Esophagus muscularis mucosa (tissue), 4 donors: ENCODE measurements at regions not wholly inside any gene's neighbourhood (a gene's known extent, or its start where the extent isn't known, plus 50 kb on each side); places are given as distances from the start of the nearest gene placed in this dataset.

Experiments used
- DNase-seq: peaks from one replicate; pipeline ENCODE4 v3.0.0-alpha.2; 2017; ENCODE audit errors: extremely low spot score
- H3K27ac ChIP-seq, 4 donors: fragments of 200-600 bp; sonication (generic); replicated peaks in 1 of 4; 1 replicate in 3 of 4; 2 replicates in 1 of 4; pipeline ENCODE4 v1.5.1; 2016 to 2019; ENCODE audit warnings: mild to moderate bottlenecking in 1 of 4
- H3K27me3 ChIP-seq, 4 donors: fragments of 200-600 bp; sonication (generic); one replicate each; pipeline versions ENCODE4 v1.5.1 to v1.6.0; 2016 to 2019
- H3K36me3 ChIP-seq, 4 donors: fragments of 200-600 bp; sonication (generic); one replicate each; pipeline ENCODE4 v1.5.1; 2016 to 2019
- H3K4me1 ChIP-seq, 4 donors: fragments of 200-600 bp; sonication (generic); one replicate each; pipeline ENCODE4 v1.5.1; 2016 to 2019
- H3K4me3 ChIP-seq, 4 donors: fragments of 200-600 bp; sonication (generic); 1 replicate in 2 of 4; 2 replicates in 2 of 4; pipeline ENCODE4 v1.5.1; 2016 to 2019; ENCODE audit warnings: mild to moderate bottlenecking in 4 of 4, moderate library complexity in 1 of 4
- H3K9me3 ChIP-seq, 4 donors: fragments of 200-600 bp; sonication (generic); 1 replicate in 3 of 4; 2 replicates in 1 of 4; pipeline ENCODE4 v1.5.1; 2016 to 2019
- CTCF ChIP-seq, 3 experiments: fragments of 200-600 bp in 2 of 3; fragments of 450-650 bp in 1 of 3; sonication (generic) in 2 of 3; IDR thresholded peaks; one replicate each; pipeline ENCODE4 v1.5.1; 2017 to 2019; ENCODE audit warnings: antibody characterized with exemption in 3 of 3, mild to moderate bottlenecking in 2 of 3, moderate library complexity in 1 of 3
- EP300 ChIP-seq: sonication (generic); formaldehyde crosslinking; IDR thresholded peaks from one replicate; pipeline ENCODE4 v1.6.1; 2017; ENCODE audit warnings: antibody characterized with exemption
- POLR2A ChIP-seq: fragments of 450-650 bp; IDR thresholded peaks from one replicate; pipeline ENCODE4 v1.6.1; 2017; ENCODE audit warnings: antibody characterized with exemption, moderate library complexity, mild to moderate bottlenecking, low read depth
- POLR2AphosphoS5 ChIP-seq, 2 donors: sonication (generic); formaldehyde crosslinking; IDR thresholded peaks; one replicate each; pipeline ENCODE4 v1.6.1; 2017; ENCODE audit warnings: antibody characterized with exemption in 2 of 2
- WGBS: methylation state at CpG from one replicate; pipeline ENCODE4 v1.1.5; 2018; 5-methylcytosine and 5-hydroxymethylcytosine counted together
- intact Hi-C: fragments of 100-400 bp; cut with DNase I; formaldehyde crosslinking; loops from one replicate; pipeline ENCODE4 v1.15.1; 2023

GRCh38 chr22:48889209-48889830, 938.4 kb downstream of the BRD1 start:
- intact Hi-C loops: no loop called here
- no peaks in the 10 kb centered on the region for H3K4me1 ChIP-seq
- peaks cover 0 to 12% (median 4%) of the 10 kb centered on the region in 4 donors for H3K9me3 ChIP-seq
- WGBS: 81% methylated on average over 14 of the region's 14 CpGs
- TF ChIP-seq CTCF (IDR thresholded peaks at IDR 0.05): no peak
- TF ChIP-seq POLR2AphosphoS5 (IDR thresholded peaks at IDR 0.05): no peak
- no peak for TF ChIP-seq EP300
- TF ChIP-seq POLR2A: no peak
- H3K27me3 ChIP-seq: peaks cover 0 to 68% (median 0%) of the 10 kb centered on the region in 4 donors
- H3K36me3 ChIP-seq: no peaks in the 10 kb centered on the region
- DNase-seq: no peak
- H3K27ac ChIP-seq: no peak overlapping the region
- no peak overlapping the region for H3K4me3 ChIP-seq

GRCh38 chr22:48888466-48889208, 939.0 kb downstream of the BRD1 start:
- Histone ChIP-seq H3K36me3 (no peaks in the 10 kb centered on the region), H3K4me3 (no peak overlapping the region), H3K27ac (no peak overlapping the region), H3K9me3 (peaks cover 0 to 12% (median 4%) of the 10 kb centered on the region in 4 donors), H3K4me1 (no peaks in the 10 kb centered on the region), H3K27me3 (peaks cover 0 to 69% (median 0%) of the 10 kb centered on the region in 4 donors)
- 89% methylated on average over 14 of the region's 14 CpGs for WGBS
- no peak for TF ChIP-seq CTCF (IDR thresholded peaks at IDR 0.05)
- no peak for TF ChIP-seq EP300
- no peak for TF ChIP-seq POLR2A
- TF ChIP-seq POLR2AphosphoS5 (IDR thresholded peaks at IDR 0.05): no peak
- intact Hi-C loops: no loop called here
- no peak for DNase-seq

- DNase-seq: no peak
- 73% methylated on average over 3 of the region's 3 CpGs for WGBS
- peaks cover 0 to 12% (median 4%) of the 10 kb centered on the region in 4 donors for H3K9me3 ChIP-seq
- TF ChIP-seq POLR2A (no peak), EP300 (no peak), CTCF (IDR thresholded peaks at IDR 0.05) (no peak), POLR2AphosphoS5 (IDR thresholded peaks at IDR 0.05) (no peak)
- intact Hi-C loops: no loop called here
- H3K36me3 ChIP-seq: no peaks in the 10 kb centered on the region
- H3K4me3 ChIP-seq: no peak overlapping the region
- no peaks in the 10 kb centered on the region for H3K4me1 ChIP-seq
- H3K27me3 ChIP-seq: peaks cover 0 to 70% (median 0%) of the 10 kb centered on the region in 4 donors
- H3K27ac ChIP-seq: no peak overlapping the region
Observed at GRCh38 chr22:48887394-48888332, 940.0 kb downstream of the BRD1 start.

GRCh38 chr22:48886604-48887393, 940.9 kb downstream of the BRD1 start:
- intact Hi-C loops: no loop called here
- no peak overlapping the region for H3K27ac ChIP-seq
- H3K36me3 ChIP-seq: no peaks in the 10 kb centered on the region
- H3K4me3 ChIP-seq: no peak overlapping the region
- H3K9me3 ChIP-seq: peaks cover 0 to 9% (median 3%) of the 10 kb centered on the region in 4 donors
- DNase-seq: no peak
- no peaks in the 10 kb centered on the region for H3K4me1 ChIP-seq
- WGBS: 84% methylated on average over 19 of the region's 22 CpGs
- H3K27me3 ChIP-seq: peaks cover 0 to 72% (median 0%) of the 10 kb centered on the region in 4 donors
- TF ChIP-seq POLR2A (no peak), EP300 (no peak), POLR2AphosphoS5 (IDR thresholded peaks at IDR 0.05) (no peak), CTCF (IDR thresholded peaks at IDR 0.05) (no peak)
